Keratinocyte (primary cell): ENCODE measurements at regions not wholly inside any gene's neighbourhood (a gene's known extent, or its start where the extent isn't known, plus 50 kb on each side); places are given as distances from the start of the nearest gene placed in this dataset.

Experiments used
- DNase-seq: peaks from one replicate; pipeline ENCODE4 v3.0.0-alpha.2; 2011; ENCODE audit warnings: low read depth, missing footprints, low spot score
- FAIRE-seq: peaks from 2 replicates; lab custom pipeline; 2011; peaks lifted over from hg19 to GRCh38; lab: Jason Lieb, UNC
- H2AFZ ChIP-seq: 2 replicates; pipeline ENCODE4 v1.6.0; 2012; ENCODE audit warnings: low read length, control low read depth, inconsistent platforms; ENCODE audit not compliant: control insufficient read depth
- H3K27ac ChIP-seq: 2 replicates; pipeline ENCODE4 v1.5.1; 2011; ENCODE audit warnings: low read length; ENCODE audit not compliant: control insufficient read depth, insufficient read depth
- H3K27me3 ChIP-seq: 3 replicates; pipeline ENCODE4 v1.6.0; 2011; ENCODE audit warnings: low read length; ENCODE audit not compliant: control insufficient read depth, insufficient read depth; ENCODE audit errors: extremely low read depth
- H3K36me3 ChIP-seq, 2 experiments: 2 replicates in 1 of 2; 3 replicates in 1 of 2; pipeline ENCODE4 v1.5.1; 2011; ENCODE audit warnings: low read length in 2 of 2, mild to moderate bottlenecking in 1 of 2; ENCODE audit not compliant: control insufficient read depth in 2 of 2, insufficient read depth in 2 of 2; ENCODE audit errors: extremely low read depth in 1 of 2
- H3K4me1 ChIP-seq: 3 replicates; pipeline ENCODE4 v1.5.1; 2011; ENCODE audit warnings: low read length; ENCODE audit not compliant: control insufficient read depth, insufficient read depth; ENCODE audit errors: extremely low read depth
- H3K4me2 ChIP-seq: 3 replicates; pipeline ENCODE4 v1.6.0; 2011; ENCODE audit warnings: low read depth, low read length; ENCODE audit not compliant: control insufficient read depth, insufficient read depth; ENCODE audit errors: extremely low read depth
- H3K4me3 ChIP-seq, 3 experiments: fragments of 200-600 bp in 1 of 3; sonication (generic) in 1 of 3; 2 replicates in 2 of 3; 3 replicates in 1 of 3; pipeline ENCODE4 v1.5.1; 2011 to 2016; ENCODE audit warnings: low read length in 3 of 3, mild to moderate bottlenecking in 3 of 3, control low read depth in 2 of 3, inconsistent platforms in 1 of 3, low read depth in 1 of 3, mixed read lengths in 1 of 3, mixed run types in 1 of 3, moderate library complexity in 1 of 3; ENCODE audit not compliant: control insufficient read depth in 2 of 3, insufficient read depth in 2 of 3; ENCODE audit errors: extremely low read depth in 1 of 3
- H3K79me2 ChIP-seq: 2 replicates; pipeline ENCODE4 v1.6.0; 2012; ENCODE audit warnings: low read length; ENCODE audit not compliant: control insufficient read depth, insufficient read depth
- H3K9ac ChIP-seq: 3 replicates; pipeline ENCODE4 v1.6.0; 2011; ENCODE audit warnings: low read length; ENCODE audit not compliant: control insufficient read depth, insufficient read depth; ENCODE audit errors: extremely low read depth
- H3K9me1 ChIP-seq: 3 replicates; pipeline ENCODE4 v1.6.0; 2011; ENCODE audit warnings: low read length; ENCODE audit not compliant: control insufficient read depth, insufficient read depth; ENCODE audit errors: extremely low read depth
- H3K9me3 ChIP-seq: 2 replicates; pipeline ENCODE4 v1.5.1; 2012; ENCODE audit warnings: low read depth, low read length; ENCODE audit not compliant: control insufficient read depth
- H4K20me1 ChIP-seq: 3 replicates; pipeline ENCODE4 v1.6.0; 2011; ENCODE audit warnings: low read length; ENCODE audit not compliant: control insufficient read depth, insufficient read depth; ENCODE audit errors: extremely low read depth
- EZH2 ChIP-seq: IDR thresholded peaks from one replicate; pipeline ENCODE4 v1.6.1; 2012; ENCODE audit warnings: inconsistent platforms, mild to moderate bottlenecking, low read length, moderate library complexity
- dilution Hi-C: fragments of 300-500 bp; cut with MboI; formaldehyde crosslinking; loops from one replicate; pipeline ENCODE4 v1.7.0; 2020; ENCODE audit warnings: low sequenced_read_pairs; ENCODE audit not compliant: extremely low pct_ligation_motif_present
- TF ChIP-seq, protein P1 (sequence below), 3 experiments: IDR thresholded peaks in 1 of 3; conservative IDR thresholded peaks in 1 of 3; optimal IDR thresholded peaks in 1 of 3; 2 replicates in 2 of 3; 3 replicates in 1 of 3; pipeline versions ENCODE3 to v1.5.1; 2011; ENCODE audit warnings: low read length in 3 of 3, mild to moderate bottlenecking in 3 of 3, moderate library complexity in 2 of 3, control low read depth in 1 of 3, inconsistent platforms in 1 of 3; ENCODE audit not compliant: insufficient read depth in 2 of 3; ENCODE audit errors: extremely low read depth in 1 of 3

DNA sequence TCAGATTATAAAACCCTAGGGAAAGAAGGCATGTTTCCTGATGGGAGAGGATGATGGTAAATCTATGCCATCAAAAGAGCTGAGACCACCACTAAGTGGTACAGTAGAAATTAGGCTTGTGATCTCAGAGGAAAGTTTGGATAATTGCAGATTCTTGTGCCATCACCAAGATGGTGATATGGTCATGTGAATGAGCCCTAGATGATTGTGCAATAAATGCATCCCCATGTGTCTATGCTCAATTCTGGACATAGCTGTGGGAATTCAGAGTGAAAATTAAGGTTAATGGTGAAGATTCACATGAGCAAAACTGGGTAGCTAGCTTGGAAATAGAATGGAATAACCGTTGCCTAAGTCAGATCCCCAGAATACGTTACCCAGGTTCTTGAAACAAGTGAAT is 496.1 kb upstream of the FSIP2 start:
- DNase-seq = no peak
- Histone ChIP-seq H3K4me3 (no peak overlapping the region), H3K27ac (no peak overlapping the region), H3K79me2 (no peaks in the 10 kb centered on the region), H3K9ac (no peak overlapping the region), H3K27me3 (no peaks in the 10 kb centered on the region), H2AFZ (no peak overlapping the region), H3K9me1 (no peaks in the 10 kb centered on the region), H3K4me2 (no peak overlapping the region), H3K4me1 (no peaks in the 10 kb centered on the region), H4K20me1 (no peaks in the 10 kb centered on the region), H3K36me3 (no peaks in the 10 kb centered on the region), H3K9me3 (no peaks in the 10 kb centered on the region)
- TF ChIP-seq EZH2 = no peak
- TF ChIP-seq, protein P1, sequence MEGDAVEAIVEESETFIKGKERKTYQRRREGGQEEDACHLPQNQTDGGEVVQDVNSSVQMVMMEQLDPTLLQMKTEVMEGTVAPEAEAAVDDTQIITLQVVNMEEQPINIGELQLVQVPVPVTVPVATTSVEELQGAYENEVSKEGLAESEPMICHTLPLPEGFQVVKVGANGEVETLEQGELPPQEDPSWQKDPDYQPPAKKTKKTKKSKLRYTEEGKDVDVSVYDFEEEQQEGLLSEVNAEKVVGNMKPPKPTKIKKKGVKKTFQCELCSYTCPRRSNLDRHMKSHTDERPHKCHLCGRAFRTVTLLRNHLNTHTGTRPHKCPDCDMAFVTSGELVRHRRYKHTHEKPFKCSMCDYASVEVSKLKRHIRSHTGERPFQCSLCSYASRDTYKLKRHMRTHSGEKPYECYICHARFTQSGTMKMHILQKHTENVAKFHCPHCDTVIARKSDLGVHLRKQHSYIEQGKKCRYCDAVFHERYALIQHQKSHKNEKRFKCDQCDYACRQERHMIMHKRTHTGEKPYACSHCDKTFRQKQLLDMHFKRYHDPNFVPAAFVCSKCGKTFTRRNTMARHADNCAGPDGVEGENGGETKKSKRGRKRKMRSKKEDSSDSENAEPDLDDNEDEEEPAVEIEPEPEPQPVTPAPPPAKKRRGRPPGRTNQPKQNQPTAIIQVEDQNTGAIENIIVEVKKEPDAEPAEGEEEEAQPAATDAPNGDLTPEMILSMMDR (optimal IDR thresholded peaks at IDR 0.05 in 1 of 3, IDR thresholded peaks at IDR 0.05 in 1 of 3, conservative IDR thresholded peaks at IDR 0.05 in 1 of 3; ENCODE audit: extremely low read depth in 1 of 3, insufficient read depth in 2 of 3, low read length in 3 of 3) = no peak
- no peak for FAIRE-seq
- dilution Hi-C loops = no loop called here

DNA sequence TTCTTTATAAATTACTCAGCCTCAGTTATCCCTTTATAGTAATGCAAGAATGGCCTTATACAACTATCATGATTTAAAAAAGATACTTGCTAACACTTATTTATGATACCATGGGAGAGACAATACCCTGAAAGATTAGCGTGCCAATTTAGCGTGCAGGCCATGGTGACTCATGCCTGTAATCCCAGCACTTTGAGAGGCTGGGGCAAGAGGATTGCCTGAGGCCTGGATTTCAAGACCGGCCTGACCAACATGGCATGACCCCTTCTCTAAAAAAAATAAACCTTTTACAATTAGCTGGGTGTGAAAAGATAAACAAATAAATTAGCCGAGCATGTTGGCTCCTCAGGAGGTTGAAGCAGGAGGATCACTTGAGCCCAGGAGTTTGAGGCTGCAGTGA is 493.4 kb upstream of the FSIP2 start:
- DNase-seq = no peak
- Histone ChIP-seq H3K9ac (no peak overlapping the region), H3K79me2 (no peaks in the 10 kb centered on the region), H3K9me3 (no peaks in the 10 kb centered on the region), H3K27ac (no peak overlapping the region), H3K9me1 (no peaks in the 10 kb centered on the region), H4K20me1 (no peaks in the 10 kb centered on the region), H3K27me3 (no peaks in the 10 kb centered on the region), H3K4me3 (no peak overlapping the region), H3K4me1 (no peaks in the 10 kb centered on the region), H3K4me2 (no peak overlapping the region), H3K36me3 (no peaks in the 10 kb centered on the region), H2AFZ (no peak overlapping the region)
- no peak for TF ChIP-seq EZH2
- TF ChIP-seq, protein P1 (optimal IDR thresholded peaks at IDR 0.05 in 1 of 3, IDR thresholded peaks at IDR 0.05 in 1 of 3, conservative IDR thresholded peaks at IDR 0.05 in 1 of 3; ENCODE audit: extremely low read depth in 1 of 3, insufficient read depth in 2 of 3, low read length in 3 of 3) = no peak
- dilution Hi-C loops = no loop called here
- no peak for FAIRE-seq
